DMS114 treated with DMSO at 0.1 percent for 48 hours (cell line): ENCODE measurements at regions not wholly inside any gene's neighbourhood (a gene's known extent, or its start where the extent isn't known, plus 50 kb on each side); places are given as distances from the start of the nearest gene placed in this dataset.
"Not testable (repeated sequence)": the region's sequence is repeated elsewhere in the genome, so short reads cannot be mapped to it uniquely, and the experiment has no call there.

ENCODE experiments used
- DNase-seq: peaks from one replicate; lab custom pipeline; 2025; ENCODE audit not compliant: unreplicated experiment; lab: John Stamatoyannopoulos, UW

DNA sequence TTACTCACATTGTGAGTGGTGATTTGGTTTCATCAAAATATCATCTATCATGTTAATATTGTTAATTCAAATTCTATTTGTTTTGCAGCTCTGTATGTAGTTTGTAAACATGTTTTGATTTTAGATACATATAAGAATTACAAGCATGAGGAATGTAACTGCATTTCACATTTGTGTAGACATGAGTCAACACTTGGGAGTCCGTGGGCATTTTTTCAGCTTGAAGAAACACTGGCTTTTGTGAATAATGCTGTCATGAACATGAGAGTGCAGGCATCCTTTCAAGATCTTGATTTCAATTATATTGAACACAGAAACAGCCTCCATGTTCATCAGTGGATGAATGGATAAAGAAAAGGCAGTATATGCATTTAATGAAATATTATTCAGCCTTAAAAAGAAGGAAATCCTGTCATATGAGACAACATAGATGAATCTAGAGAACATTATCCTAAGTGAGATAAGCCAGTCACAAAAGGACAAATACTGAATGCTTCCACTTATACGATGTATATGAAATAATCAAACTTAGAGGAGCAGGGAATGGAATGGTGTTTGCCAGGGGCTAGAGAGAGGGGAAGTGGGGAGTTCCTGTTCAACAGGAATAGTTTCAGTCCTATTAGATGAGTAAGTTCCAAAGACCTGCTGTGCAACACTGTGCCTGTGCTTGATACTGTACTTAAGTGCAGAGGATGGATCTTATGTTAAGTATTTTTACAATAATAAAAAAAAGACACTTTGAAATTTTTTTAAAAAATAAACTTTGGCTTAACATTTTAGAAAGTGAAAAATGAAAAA lies 194.9 kb downstream of the LRATD1 start:
- DNase-seq: no peak

DNA sequence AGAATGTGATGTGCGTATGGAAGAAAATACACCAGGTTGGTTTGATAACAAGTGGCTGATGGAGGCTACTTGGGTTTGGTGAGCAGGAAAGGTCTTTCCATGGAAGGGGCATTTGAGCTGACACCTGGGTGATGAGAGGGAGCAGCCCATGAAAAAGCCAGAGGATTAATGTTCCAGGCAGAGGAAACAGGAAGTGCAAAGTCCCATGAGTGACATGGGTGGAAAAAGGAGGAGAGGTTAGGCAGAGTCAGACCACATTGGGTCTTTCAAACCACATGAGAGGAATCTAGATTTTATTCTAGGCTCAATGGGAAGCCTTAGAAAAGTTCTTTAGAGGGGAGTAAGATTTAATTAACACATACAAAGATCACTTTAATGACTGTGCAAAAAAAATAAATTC lies 195.7 kb downstream of the LRATD1 start:
- DNase-seq: no peak

DNA sequence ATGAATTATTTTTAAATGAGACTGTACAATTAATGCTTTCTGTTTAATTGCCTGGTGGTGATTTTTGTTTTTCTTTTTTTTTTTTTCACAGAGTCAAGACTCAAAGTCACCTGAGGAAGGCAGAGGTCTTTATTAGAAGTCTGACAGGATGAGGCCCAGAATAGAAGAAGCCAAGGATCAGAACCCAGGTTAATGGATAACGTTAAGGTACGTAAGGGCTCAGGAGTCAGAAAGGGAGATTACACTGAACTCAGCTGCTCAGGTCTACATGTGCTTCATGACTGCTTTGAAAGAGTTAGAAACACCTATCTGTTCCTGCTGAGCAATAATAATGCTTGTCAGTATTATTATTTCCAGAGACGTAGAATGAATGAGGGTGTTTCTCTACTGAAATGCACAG lies 196.5 kb downstream of the LRATD1 start:
- no peak for DNase-seq

DNA sequence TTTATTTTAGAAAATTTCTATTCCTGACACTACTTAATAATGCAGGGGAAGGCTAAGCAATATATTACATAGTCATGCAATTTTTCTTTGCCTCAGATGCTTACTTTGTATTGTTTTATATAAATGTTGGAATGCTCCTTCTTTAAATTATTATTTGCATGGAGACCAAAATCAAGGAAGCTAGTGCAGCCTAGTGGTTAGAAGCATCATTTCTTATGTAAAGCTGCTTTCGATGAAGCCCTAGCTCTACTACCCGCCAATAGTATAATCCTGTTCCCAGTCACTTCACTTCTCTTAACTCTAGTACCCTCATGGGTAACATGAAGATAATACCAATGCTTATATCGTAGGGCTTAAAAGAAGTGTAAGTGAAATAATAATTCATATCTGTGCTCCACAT lies 198.9 kb downstream of the LRATD1 start:
- no peak for DNase-seq

DNA sequence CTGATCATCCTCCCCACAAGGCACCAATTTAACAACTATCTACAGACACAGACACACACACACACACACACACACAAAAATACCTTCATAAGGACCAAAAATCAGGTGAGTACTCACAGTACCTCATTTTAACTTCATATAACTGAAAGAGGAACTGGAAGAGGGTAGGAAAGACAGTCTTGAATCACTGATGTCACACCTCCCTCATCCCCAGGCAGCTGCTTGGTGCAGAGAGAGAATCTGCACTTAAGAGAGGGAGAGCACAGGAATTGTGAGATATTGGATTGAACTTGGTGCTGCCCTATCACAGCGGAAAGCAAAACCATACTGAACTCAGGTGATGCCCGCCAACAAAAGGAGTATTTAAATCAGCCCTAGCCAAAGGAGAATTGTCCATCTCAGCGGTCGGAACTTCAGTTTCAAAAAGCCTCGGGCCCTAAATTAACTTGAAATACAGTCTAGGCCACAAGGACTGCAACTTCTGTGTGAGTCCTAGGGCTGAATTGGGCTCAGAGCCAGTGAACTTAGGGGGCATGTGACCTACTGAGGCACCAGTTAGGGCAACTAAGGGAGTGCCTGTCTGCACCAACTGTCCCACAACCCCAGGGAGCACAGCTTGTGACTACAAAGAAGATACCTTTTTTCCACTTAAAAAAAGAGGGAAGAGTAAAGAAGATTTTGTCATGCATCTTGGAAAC lies 211.1 kb downstream of the LRATD1 start:
- no peak for DNase-seq

DNA sequence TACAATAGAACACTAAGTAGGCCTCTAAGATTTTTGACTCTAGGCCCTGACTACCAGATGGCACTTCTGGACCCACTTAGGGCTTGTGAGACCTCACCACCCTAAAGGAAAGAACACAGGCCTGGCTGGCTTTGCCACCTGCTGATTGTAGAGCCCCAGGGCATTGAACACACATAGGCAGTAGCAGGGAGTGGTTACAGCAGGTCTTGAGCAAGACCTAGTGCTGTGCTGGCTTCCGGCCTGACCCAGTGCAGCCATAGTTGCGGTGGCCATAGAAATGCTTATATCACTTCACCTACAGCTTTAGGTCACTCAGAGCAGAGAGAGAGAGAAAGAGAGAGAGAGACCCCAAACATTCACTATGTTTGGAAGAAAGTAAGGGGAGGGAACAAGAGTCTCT lies 223.2 kb downstream of the LRATD1 start:
- DNase-seq: no peak

DNA sequence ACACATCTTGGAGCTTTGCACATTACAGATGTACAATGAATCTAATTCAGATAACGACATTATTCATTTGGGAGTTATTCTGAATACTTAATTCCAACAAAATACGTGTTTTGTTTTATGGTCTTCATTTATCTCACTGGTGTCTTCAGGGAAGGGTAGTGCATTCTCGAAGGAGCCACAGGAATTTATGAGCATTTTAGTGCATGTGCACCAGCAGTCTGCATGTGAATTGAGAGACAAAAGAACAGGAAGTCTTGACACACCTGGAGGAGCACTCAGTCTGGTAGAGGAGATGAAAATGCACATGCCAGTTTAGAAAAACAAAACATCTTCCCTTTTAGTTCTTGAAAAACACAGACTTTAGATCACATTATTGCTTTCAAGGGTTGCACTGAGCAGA lies 228.7 kb downstream of the LRATD1 start:
- DNase-seq: no peak

DNA sequence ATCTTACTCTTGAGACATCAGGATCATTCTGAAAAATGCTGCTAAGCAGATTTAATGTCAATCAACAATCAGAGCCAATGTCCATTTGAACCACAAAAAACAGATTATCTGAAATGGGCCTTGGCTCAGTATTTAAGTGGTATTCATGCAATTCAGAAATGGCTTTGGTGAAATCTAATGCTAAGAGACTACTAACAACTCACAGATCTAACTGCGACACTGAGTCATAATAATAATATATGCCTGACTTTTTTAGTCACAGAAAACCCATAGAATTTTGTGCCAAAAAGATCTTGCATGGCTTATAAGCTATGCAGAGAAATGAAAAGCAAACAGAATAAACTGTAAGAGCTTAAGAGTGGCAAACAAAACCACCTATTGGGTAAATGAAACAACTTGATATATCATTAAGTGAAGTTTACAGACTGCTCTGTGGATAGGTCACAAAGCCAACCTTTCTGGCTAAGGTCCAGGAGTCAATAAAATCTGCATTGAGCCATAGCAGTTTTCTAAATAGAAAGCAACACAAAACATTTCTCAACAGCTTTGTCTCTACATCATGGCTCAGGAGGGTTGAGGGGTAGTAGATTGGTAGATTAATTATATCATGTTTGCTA lies 234.3 kb downstream of the LRATD1 start:
- DNase-seq: no peak

DNA sequence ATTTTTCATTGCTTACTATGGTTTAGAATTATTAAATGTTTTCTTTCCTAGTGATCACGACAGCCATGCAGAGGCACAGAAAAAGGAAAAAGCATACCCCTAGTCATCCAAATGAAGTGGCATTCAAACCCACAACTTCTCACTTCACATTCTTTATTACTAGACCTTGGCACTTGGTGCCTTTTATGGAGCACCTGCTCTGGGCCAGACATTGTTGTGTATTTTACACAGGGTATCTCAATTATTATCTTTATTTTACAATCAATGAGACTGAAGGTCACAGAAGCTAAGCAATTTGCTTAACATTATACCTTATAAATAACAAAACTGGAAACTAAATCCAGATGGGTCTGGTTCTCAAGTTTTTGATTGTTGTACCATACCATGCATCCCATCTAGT lies 235.3 kb downstream of the LRATD1 start:
- DNase-seq: no peak

DNA sequence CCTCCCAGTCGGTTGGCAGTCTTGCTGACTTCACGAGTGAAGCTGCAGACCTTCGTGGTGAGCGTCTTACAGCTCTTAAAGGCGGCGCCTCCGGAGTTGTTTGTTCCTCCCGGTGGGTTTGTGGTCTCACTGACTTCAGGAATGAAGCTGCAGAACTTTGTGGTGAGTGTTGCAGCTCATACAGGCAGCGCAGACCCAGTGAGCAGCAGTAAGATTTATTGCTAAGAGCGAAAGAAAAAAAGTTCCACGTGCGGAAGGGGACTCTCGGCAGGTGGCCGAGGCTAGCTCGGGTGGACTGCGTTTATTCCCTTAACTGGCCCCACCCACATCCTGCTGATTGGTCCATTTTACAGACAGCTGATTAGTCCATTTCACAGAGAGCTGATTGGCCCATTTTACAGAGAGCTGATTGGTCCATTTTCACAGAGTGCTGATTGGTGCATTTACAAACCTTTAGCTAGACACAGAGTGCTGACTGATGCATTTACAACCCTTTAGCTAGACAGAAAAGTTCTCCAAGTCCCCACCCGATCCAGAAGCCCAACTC lies 240.3 kb downstream of the LRATD1 start:
- DNase-seq: peak; percentile 30

DNA sequence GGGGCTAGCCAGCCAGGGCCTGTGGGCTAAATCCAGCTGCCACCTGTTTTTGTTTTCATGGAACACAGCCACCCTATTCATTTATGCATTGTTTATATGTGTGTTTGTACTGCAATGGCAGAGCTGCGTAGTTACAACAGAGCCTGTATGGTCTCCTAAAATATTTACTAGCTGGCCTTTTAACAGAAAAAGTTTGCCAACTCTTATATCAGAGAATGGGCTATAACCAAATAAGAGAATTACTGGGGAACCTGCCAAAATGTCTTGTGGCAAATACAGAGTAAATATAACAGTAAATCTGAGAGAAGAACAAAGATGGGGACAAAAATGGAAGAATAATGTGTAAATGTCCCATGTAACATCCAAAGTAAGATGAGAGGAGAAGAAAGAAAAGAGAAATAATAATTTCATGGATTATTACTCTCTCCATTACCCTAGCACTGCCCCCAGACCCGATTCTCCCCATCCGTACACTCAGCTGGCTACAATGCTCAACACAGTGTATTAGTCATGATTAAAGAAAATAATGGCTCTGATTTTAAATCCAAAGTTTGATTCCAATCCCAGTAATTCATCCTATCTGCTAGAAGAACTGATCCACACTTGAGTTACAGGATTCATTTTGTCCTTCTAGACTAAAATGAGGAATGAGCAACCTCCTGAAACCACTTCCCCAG lies 249.3 kb downstream of the LRATD1 start:
- no peak for DNase-seq

DNA sequence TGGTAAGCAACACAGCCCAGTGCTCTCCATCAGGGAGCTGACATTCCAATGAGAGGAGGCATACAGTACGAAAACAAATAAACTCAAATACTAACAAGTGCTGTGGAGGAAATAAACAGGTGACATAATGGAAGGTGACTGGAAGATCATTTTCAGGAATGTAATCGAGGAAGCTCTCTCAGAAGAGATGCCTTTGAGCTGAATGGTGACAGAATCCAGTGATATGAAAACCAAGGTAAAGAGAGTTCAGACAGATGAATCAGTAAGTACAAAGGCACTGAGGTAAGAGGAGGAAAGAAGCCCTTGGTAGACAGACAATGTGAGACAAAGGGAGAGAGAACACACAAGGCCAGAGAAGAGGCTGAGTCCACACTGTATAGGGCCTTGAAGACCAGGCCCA lies 252.1 kb downstream of the LRATD1 start:
- DNase-seq: no peak

DNA sequence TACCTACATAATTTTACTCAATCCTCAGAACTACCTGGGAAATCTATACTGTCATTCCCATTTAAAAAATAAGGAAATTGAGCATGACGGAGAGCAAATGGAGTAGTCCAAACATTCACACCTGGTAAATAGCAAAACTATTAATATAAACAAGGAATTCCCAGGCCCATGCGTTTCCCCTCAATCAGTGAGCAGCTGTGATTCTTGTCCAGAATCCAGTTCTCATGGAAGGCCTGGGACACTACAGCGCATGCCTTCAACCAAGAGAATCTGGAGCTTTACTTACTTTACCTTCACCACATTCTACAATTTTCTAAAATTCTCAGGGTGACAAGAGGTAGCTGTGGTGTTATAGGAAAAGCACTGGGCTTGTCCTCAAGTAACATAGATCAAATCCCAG lies 259.0 kb downstream of the LRATD1 start:
- DNase-seq: no peak

DNA sequence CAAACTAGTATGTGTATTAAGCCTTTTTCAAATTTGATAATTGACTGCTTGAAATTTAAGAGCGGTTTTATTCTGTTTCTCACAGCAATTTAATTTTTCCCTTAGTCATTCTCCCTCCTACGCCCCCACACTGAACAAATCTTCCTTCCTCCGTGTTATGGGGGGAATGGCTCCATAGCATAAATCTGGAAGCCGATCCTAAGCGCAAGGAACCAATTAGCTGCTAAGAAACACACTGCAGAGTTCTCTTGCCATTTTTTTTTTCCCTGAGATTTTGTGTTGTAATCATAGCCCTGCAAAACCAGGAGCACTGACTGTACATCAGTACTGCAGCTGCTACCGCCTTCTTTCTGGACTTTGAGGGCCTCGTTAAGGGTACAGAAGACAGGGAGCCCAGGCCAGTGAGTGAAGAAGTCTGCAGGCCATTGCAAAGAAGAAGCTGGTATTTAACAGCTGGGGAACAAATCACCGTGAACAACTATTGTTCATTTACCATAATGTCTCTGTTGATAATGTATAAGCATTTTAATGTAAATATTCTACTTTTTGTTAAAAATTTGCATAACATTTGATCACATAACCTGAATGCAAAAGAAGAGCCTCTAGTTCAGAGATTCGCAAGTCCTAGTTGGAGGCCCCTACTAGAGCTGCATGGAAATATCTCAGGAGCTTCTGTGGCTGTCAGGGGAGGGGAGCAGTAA lies 264.0 kb downstream of the LRATD1 start:
- DNase-seq: no peak

DNA sequence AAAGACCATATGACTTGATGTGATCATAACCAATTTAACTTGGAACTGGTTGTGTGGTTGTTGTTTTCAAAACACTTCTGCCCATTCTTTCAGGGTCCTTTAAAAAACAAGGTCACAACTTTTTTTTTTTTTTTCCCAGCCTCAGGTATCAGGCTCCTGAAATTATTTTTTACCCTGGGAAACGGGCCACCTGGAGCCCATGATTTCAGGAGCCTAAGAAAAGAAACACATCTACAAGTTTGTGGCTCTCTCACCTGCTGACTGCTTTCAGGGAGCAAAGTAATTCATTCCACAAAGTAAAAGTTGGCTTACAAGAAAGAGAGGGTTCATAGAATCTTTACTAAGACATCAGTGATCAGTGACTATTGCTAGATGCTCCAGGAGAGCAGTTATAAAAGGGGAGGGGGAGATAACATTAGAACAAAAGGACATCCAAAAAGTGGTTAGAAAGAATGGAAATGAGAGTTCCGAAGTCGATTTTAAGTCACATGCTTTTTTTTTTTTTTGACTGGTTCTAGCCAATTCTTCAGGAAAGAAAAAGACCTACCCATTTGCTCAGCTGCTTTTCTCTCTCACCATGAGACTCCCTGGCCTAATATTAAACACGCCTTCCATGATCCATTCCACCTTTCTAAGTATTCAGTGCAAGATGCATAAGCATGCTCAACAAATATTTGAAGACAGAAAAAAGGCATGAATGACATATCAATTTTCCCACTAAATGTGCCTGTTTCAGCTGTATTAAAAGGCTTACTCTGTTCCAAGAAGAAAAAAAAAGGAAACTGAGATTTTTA lies 267.3 kb downstream of the LRATD1 start:
- DNase-seq: no peak

DNA sequence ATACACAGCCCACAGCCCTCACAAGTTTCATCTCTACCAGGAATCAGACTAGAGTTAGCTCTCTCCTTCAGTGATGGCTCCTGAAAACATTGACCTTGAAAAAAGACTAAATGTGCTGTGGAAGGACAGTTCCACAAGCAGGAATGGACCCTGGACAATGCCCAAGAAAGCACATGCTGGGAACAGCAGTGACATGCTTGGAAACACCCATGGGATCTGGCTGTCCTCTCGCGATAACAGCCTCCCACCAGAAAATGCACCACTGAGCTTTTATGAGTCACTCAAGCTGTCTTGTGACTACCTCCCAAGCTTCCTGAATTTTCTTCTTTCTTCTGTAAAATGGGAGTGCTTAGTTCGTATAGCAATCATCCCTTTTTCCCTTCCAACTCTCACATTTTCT lies 269.2 kb downstream of the LRATD1 start:
- no peak for DNase-seq

DNA sequence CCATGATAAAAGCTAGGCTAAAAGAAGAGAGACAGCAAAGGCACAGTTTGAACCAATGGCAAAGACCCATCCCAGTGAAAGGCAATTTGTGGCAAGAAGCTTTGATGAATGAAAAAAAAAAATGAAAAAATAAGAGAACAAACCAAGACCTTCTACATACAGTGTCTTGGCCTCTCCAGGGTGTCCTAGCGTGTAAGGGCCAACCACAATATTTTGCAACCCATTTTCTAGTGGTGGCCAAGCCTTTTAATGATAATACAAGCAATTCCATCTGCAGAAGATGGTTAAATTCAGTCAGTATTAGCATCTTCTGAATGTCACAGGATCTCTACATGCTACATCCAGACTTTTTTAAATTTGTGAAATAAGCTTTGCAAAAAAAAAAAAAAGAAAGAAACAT lies 270.4 kb downstream of the LRATD1 start:
- DNase-seq: no peak

DNA sequence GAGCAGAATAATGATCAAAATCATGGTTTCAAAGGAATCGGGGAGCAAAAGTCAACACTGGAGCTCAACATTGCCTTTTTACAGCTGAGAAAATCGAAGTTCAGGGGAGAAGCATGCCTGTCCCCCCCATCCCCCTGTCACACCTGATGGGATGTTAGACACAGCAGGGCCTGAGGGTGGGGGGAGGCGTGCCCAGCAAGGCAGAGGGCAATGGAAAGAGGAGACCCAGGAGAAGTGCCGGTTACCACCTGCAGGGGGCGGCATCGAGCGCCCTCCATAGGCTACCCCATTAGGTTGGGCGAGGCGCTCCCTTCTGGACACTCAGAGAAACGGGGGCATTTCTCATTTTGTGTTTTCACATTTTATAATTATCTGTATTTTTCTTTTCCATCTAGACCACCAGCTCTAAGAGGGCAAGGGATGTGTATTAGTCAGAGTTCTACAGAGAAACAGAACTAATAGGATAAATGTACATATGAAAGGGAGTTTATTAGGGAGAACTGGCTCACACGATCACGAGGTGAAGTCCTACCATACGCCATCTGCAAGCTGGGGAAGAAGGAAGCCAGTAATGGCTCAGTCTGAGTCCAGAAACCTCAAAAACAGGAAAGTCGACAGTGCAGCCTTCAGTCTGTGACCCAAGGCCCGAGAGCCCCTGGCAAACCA lies 271.3 kb downstream of the LRATD1 start:
- no peak for DNase-seq

DNA sequence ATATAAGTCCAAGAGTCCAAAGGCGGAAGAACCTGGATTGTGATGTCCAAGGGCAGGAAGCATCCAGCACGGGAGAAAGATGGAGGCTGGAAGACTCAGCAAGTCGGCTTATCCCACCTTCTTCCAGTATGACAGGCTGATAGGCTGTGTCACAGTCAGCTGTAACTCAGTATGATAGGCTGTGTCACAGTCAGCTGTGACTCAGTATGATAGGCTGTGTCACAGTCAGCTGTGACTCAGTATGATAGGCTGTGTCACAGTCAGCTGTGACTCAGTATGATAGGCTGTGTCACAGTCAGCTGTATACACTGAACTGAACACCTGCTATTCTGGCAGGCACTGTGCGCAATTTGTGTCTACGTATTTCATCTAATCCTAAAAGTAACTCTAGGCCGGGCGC lies 271.9 kb downstream of the LRATD1 start:
- not testable (repeated sequence) for DNase-seq

DNA sequence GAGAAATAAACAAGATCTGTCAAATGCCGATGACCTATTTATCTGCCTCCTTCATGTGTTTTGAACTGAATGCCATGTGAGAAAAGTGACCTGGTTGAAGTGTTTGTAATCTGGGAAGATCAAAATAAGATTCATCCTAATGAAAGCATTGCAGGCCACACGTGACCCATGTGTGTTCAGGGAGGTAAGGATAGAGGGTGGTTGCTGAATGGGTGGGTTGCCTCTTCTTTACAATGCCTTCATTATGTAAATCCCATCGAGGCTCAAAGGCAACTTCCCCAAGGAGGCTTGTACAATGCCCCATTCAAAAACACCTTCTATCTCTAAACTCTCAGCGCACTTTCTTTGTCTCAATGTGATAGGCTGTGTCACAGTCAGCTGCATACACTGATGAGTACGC lies 273.1 kb downstream of the LRATD1 start:
- DNase-seq: no peak
